ENCODE measurements at regions not wholly inside any gene's neighbourhood (a gene's known extent, or its start where the extent isn't known, plus 50 kb on each side); places are given as distances from the start of the nearest gene placed in this dataset.
"Not testable (repeated sequence)": the region's sequence is repeated elsewhere in the genome, so short reads cannot be mapped to it uniquely, and the experiment has no call there.

- not testable (repeated sequence) for DNase-seq
Measured at GRCh38 chr5:92216852-92217251, 833.7 kb upstream of the ARRDC3 start.

- no peak for DNase-seq
Measured at GRCh38 chr5:92215116-92215515, 832.0 kb upstream of the ARRDC3 start.

- no peak for DNase-seq
Measured at GRCh38 chr5:92208265-92208664, 825.1 kb upstream of the ARRDC3 start.

GRCh38 chr5:92207151-92207550 is 824.0 kb upstream of the ARRDC3 start:
- DNase-seq: no peak

- DNase-seq: no peak
Measured at GRCh38 chr5:92206681-92207080, 823.6 kb upstream of the ARRDC3 start.

- not testable (repeated sequence) for DNase-seq
Measured at GRCh38 chr5:92199035-92199434, 815.9 kb upstream of the ARRDC3 start.

- DNase-seq: no peak
Measured at GRCh38 chr5:92181656-92182055, 798.5 kb upstream of the ARRDC3 start.

GRCh38 chr5:92180391-92180790 is 797.3 kb upstream of the ARRDC3 start:
- DNase-seq: no peak

GRCh38 chr5:92179651-92180050 is 796.5 kb upstream of the ARRDC3 start:
- no peak for DNase-seq

- DNase-seq: no peak
Measured at GRCh38 chr5:92177926-92178487, 794.9 kb upstream of the ARRDC3 start.

- DNase-seq: no peak
Measured at GRCh38 chr5:92163906-92164305, 780.8 kb upstream of the ARRDC3 start.

- no peak for DNase-seq
Measured at GRCh38 chr5:92147798-92148197, 764.7 kb upstream of the ARRDC3 start.

GRCh38 chr5:92147266-92147665 is 764.1 kb upstream of the ARRDC3 start:
- DNase-seq: no peak

- no peak for DNase-seq
Measured at GRCh38 chr5:92145852-92146251, 762.7 kb upstream of the ARRDC3 start.

GRCh38 chr5:92144824-92145223 is 761.7 kb upstream of the ARRDC3 start:
- DNase-seq: no peak

GRCh38 chr5:92132294-92132908 is 749.3 kb upstream of the ARRDC3 start:
- not testable (repeated sequence) for DNase-seq

GRCh38 chr5:92126182-92126581 is 743.1 kb upstream of the ARRDC3 start:
- no peak for DNase-seq

GRCh38 chr5:92119110-92119509 is 736.0 kb upstream of the ARRDC3 start:
- DNase-seq: no peak

GRCh38 chr5:92106808-92107207 is 723.7 kb upstream of the ARRDC3 start:
- no peak for DNase-seq

- DNase-seq: no peak
Measured at GRCh38 chr5:92104126-92104525, 721.0 kb upstream of the ARRDC3 start.

GRCh38 chr5:92102313-92102712 is 719.2 kb upstream of the ARRDC3 start:
- no peak for DNase-seq

- DNase-seq: no peak
Measured at GRCh38 chr5:92092239-92092638, 709.1 kb upstream of the ARRDC3 start.

GRCh38 chr5:92086059-92086811 is 703.1 kb upstream of the ARRDC3 start:
- DNase-seq: no peak

GRCh38 chr5:92081958-92082712 is 699.0 kb upstream of the ARRDC3 start:
- no peak for DNase-seq

All from activated effector memory CD4-positive, alpha-beta T cell treated with anti-CD3 and anti-CD28 coated beads, Interleukin-2, amount 50 U/mL, for 16 hours (primary cell).